ENCODE measurements at regions not wholly inside any gene's neighbourhood (a gene's known extent, or its start where the extent isn't known, plus 50 kb on each side); places are given as distances from the start of the nearest gene placed in this dataset.

GRCh38 chr15:31803388-31803884 lies 226.9 kb upstream of the CHRNA7 start:
- TF ChIP-seq CTCF (IDR thresholded peaks at IDR 0.05; ENCODE audit: low read depth, low read length): no peak
- TF ChIP-seq EZH2phosphoT487 (IDR thresholded peaks at IDR 0.05; ENCODE audit: low read depth): no peak
